Gastroesophageal sphincter (tissue), 3 donors: ENCODE measurements at regions not wholly inside any gene's neighbourhood (a gene's known extent, or its start where the extent isn't known, plus 50 kb on each side); places are given as distances from the start of the nearest gene placed in this dataset.

Experiments
- CTCF ChIP-seq, 4 experiments: fragments of 200-600 bp in 2 of 4; fragments of 450-650 bp in 2 of 4; sonication (generic) in 1 of 4; IDR thresholded peaks; one replicate each; pipeline ENCODE4 v1.5.1; 2017 to 2019; ENCODE audit warnings: antibody characterized with exemption in 4 of 4, mild to moderate bottlenecking in 2 of 4, moderate library complexity in 2 of 4
- POLR2A ChIP-seq, 2 donors: fragments of 450-650 bp; IDR thresholded peaks; one replicate each; pipeline ENCODE4 v1.6.1; 2017; ENCODE audit warnings: antibody characterized with exemption in 2 of 2, mild to moderate bottlenecking in 2 of 2, moderate library complexity in 1 of 2

- TF ChIP-seq POLR2A (IDR thresholded peaks at IDR 0.05) = no peak
- TF ChIP-seq CTCF (IDR thresholded peaks at IDR 0.05) = no peak
Observed at GRCh38 chr2:225270861-225271260, 128.6 kb upstream of the NYAP2 start.
